GM23248 (cell line): ENCODE measurements at regions not wholly inside any gene's neighbourhood (a gene's known extent, or its start where the extent isn't known, plus 50 kb on each side); places are given as distances from the start of the nearest gene placed in this dataset.

Experiments used
- EZH2 ChIP-seq: fragments of 200-600 bp; sonication (generic); IDR thresholded peaks from 2 replicates; pipeline ENCODE4 v1.6.1; 2018; ENCODE audit warnings: antibody characterized with exemption, mild to moderate bottlenecking; ENCODE audit not compliant: insufficient read depth, poor library complexity, severe bottlenecking
- EZH2phosphoT487 ChIP-seq: fragments of 200-600 bp; sonication (generic); IDR thresholded peaks from 2 replicates; pipeline ENCODE4 v1.6.1; 2018; ENCODE audit warnings: antibody characterized with exemption, moderate library complexity, mild to moderate bottlenecking, low read depth; ENCODE audit not compliant: insufficient read depth

- TF ChIP-seq EZH2, result no peak
- no peak for TF ChIP-seq EZH2phosphoT487
These were observed 55.0 kb upstream of the C10orf120 start for GRCh38 chr10:122754491-122755235.
